ENCODE measurements at regions not wholly inside any gene's neighbourhood (a gene's known extent, or its start where the extent isn't known, plus 50 kb on each side); places are given as distances from the start of the nearest gene placed in this dataset.

GRCh38 chr19:31135841-31136240, 213.4 kb downstream of the TSHZ3 start:
- no peaks in the 10 kb centered on the region for H3K9me3 ChIP-seq
- TF ChIP-seq CTCF (IDR thresholded peaks at IDR 0.05) (no peak), POLR2A (IDR thresholded peaks at IDR 0.05) (no peak)
- H3K27ac ChIP-seq: no peak overlapping the region
- 15 to 18% methylated on average over 2 of the region's 2 CpGs for WGBS, 2 donors
- DNase-seq: no peak
- no peaks in the 10 kb centered on the region for H3K4me1 ChIP-seq
- no peaks in the 10 kb centered on the region for H3K27me3 ChIP-seq
- intact Hi-C loops (cut with DNase I): no loop called here
- H3K4me3 ChIP-seq: no peak overlapping the region
- H3K36me3 ChIP-seq: no peaks in the 10 kb centered on the region

GRCh38 chr19:31132753-31133110, 216.5 kb downstream of the TSHZ3 start:
- no peak overlapping the region for H3K27ac ChIP-seq
- H3K4me1 ChIP-seq: no peaks in the 10 kb centered on the region
- 84 to 96% methylated on average over 2 of the region's 2 CpGs for WGBS, 2 donors
- H3K4me3 ChIP-seq: no peak overlapping the region
- no peak for TF ChIP-seq POLR2A (IDR thresholded peaks at IDR 0.05)
- no peak for TF ChIP-seq CTCF (IDR thresholded peaks at IDR 0.05)
- no peaks in the 10 kb centered on the region for H3K9me3 ChIP-seq
- intact Hi-C loops (cut with DNase I): no loop called here
- no peaks in the 10 kb centered on the region for H3K27me3 ChIP-seq
- no peak for DNase-seq
- H3K36me3 ChIP-seq: no peaks in the 10 kb centered on the region

GRCh38 chr19:31128291-31128690, 220.9 kb downstream of the TSHZ3 start:
- no peaks in the 10 kb centered on the region for H3K9me3 ChIP-seq
- H3K36me3 ChIP-seq: no peaks in the 10 kb centered on the region
- no peaks in the 10 kb centered on the region for H3K27me3 ChIP-seq
- intact Hi-C loops (cut with DNase I): no loop called here
- WGBS, 2 donors: 86 to 89% methylated on average over 5 to 9 of the region's 9 CpGs
- H3K4me1 ChIP-seq: peaks cover 0 to 5% (median 0%) of the 10 kb centered on the region in 3 donors
- DNase-seq: no peak
- TF ChIP-seq CTCF (IDR thresholded peaks at IDR 0.05) (no peak), POLR2A (IDR thresholded peaks at IDR 0.05) (no peak)
- H3K4me3 ChIP-seq: no peak overlapping the region
- H3K27ac ChIP-seq: no peak overlapping the region

- Histone ChIP-seq H3K9me3 (no peaks in the 10 kb centered on the region), H3K36me3 (no peaks in the 10 kb centered on the region), H3K4me3 (no peak overlapping the region), H3K27ac (peak overlapping the region in 1 of 4 donors; percentile 2), H3K4me1 (peaks cover 0 to 5% (median 0%) of the 10 kb centered on the region in 3 donors), H3K27me3 (no peaks in the 10 kb centered on the region)
- intact Hi-C loops (cut with DNase I): no loop called here
- WGBS, 2 donors: 42 to 52% methylated on average over 10 to 14 of the region's 14 CpGs
- TF ChIP-seq POLR2A (IDR thresholded peaks at IDR 0.05) (no peak), CTCF (IDR thresholded peaks at IDR 0.05) (no peak)
- no peak for DNase-seq
Observed at GRCh38 chr19:31127134-31127967, 221.9 kb downstream of the TSHZ3 start.

GRCh38 chr19:31126236-31126635, 223.0 kb downstream of the TSHZ3 start:
- Histone ChIP-seq H3K9me3 (no peaks in the 10 kb centered on the region), H3K4me1 (peaks cover 0 to 5% (median 0%) of the 10 kb centered on the region in 3 donors), H3K27ac (no peak overlapping the region), H3K4me3 (no peak overlapping the region), H3K36me3 (no peaks in the 10 kb centered on the region), H3K27me3 (no peaks in the 10 kb centered on the region)
- WGBS, 2 donors: 81 to 91% methylated on average over 6 of the region's 6 CpGs
- no peak for TF ChIP-seq POLR2A (IDR thresholded peaks at IDR 0.05)
- no peak for TF ChIP-seq CTCF (IDR thresholded peaks at IDR 0.05)
- intact Hi-C loops (cut with DNase I): no loop called here
- DNase-seq: no peak
